Cerebellar nuclear complex (tissue), 1 donor: ENCODE measurements at regions not wholly inside any gene's neighbourhood (a gene's known extent, or its start where the extent isn't known, plus 50 kb on each side); places are given as distances from the start of the nearest gene placed in this dataset.
"Not testable (repeated sequence)": the region's sequence is repeated elsewhere in the genome, so short reads cannot be mapped to it uniquely, and the experiment has no call there.

Experiments used
- DNase-seq, 2 experiments: peaks; one replicate each; lab custom pipeline; 2025; lab: John Stamatoyannopoulos, UW

DNA sequence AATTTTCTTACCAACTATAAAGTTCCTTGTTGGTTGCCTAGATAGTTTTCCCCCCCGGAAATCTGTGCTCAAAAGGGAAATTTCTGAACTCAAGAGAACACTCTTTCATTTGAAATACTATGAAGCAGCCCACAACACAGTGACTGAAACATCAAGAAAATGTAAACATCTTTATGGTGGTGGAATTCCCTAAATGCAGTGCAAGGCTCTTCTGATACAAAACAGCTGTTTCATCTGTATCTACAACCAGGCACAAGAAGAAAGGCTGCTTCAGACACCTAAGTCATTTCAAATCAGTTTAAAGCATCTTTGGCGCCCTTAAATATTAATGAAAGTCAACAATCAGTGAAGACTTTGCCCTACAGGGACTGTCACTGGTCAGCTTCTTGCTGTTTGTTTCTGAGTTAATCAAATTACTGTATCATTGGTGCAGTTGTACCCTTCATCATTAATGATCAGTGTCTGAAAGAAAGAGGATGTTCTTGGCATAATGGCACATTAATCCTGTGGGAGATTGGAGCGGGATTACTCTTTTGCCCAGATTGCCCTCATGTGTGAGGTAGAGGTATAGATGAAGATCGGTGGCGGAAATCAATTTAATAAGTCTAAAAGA is 947.0 kb downstream of the NR2F1-AS1 start:
- DNase-seq = no peak

DNA sequence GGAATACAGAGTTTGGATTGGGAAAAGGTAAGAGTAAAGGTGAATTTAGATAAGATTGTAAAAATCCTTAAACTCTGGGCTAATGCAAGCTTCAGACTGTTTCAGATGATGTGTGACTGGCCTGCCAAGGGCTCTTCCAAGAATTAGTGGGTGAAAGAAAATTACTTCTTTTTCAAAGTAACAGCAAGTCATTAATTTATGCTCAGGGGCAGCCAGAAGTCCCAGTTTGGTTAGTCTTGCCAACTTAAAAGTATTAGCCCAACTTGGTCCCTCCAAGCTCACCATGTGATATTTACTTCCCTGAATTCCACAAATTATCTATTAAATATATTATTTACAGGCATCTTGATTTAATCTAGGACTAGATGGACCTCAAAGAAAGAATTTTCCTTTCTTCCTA is 947.8 kb downstream of the NR2F1-AS1 start:
- no peak for DNase-seq

DNA sequence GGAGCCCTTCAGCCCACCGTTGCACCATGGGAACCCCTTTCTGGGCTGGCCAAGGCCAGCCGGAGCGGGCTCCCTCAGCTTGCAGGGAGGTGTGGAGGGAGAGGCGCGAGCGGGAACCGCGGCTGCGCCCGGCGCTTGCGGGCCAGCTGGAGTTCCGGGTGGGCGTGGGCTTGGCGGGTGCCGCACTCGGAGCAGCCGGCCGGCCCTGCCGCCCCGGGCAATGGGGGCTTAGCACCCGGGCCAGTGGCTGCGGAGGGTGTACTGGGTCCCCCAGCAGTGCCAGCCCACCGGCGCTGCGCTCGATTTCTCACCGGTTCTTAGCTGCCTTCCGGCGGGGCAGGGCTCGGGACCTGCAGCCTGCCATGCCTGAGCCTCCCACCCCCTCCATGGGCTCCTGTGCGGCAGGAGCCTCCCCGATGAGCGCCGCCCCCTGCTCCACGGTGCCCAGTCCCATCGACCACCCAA is 949.8 kb downstream of the NR2F1-AS1 start:
- not testable (repeated sequence) for DNase-seq

DNA sequence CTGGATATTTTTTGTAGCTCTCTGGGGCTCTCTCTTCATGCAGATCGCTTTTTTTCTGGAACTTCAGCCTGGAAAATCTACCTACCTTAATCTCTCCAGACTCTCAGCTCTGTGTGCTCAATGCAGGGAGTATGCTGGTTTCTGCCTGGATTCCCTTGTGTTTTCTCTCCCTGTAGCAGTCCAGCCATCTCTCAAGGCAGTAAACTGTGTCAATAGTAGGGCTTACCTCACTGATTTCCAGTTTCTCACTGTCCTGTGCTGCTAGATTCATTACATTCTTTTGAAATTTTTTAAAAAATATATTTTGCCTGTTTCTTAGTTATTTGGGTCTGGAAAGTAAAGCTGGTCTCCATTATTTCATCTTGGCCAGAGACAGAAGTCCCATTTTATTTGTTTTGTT is 951.4 kb downstream of the NR2F1-AS1 start:
- no peak for DNase-seq

DNA sequence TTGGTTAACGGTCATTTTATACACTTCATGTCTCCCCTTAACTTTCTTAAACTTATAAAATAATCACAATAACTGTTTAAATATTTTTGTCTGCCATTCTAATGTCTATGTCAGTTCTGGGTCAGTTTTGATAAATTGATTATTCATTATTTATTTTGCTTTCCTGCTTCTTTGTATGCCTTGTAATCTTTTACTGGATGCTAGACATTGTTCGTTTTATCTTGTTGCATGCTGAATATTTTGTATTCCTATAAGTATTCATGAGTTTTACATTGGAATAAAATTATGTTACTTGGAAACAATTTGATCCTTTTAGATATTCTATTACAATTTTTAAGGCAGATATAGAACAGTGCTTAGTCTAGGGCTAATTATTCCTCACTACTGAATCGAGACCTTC is 952.0 kb downstream of the NR2F1-AS1 start:
- no peak for DNase-seq

DNA sequence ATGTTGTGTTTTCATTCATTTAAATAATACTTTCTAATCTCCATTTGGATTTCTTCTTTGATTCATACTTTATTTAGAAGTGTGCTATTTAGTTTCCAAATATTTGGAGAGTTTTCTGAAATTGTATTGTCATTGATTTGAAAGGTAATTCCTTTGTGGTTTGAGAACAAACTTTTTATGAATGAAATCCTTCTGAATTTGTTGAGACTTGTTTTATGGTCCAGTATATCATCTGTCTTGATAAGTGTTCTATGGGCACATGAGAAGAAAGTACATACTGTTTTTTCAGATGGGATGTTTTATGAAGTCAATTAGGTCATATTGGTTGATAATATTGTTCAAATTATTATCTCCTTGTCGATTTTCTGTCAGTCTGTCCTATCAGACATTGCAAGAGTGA is 953.8 kb downstream of the NR2F1-AS1 start:
- no peak for DNase-seq

DNA sequence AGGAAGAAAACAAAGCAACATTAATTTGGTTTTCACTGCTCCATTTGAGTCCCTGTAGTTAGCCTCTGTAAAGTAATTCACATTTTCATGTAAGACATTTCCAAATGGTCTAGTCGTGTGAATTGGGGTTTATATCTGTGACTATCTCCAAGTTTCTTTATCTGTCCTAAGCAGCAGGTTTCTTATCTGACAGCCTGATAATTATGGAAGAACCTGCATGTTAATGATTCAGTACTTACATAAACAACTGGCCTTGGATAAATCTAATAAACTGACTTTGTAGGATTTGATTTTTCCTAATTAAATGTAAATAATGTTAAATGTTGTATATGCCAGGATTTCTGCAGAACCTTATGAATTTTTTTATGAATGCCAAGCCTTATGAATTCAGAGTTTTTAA is 964.9 kb downstream of the NR2F1-AS1 start:
- no peak for DNase-seq

DNA sequence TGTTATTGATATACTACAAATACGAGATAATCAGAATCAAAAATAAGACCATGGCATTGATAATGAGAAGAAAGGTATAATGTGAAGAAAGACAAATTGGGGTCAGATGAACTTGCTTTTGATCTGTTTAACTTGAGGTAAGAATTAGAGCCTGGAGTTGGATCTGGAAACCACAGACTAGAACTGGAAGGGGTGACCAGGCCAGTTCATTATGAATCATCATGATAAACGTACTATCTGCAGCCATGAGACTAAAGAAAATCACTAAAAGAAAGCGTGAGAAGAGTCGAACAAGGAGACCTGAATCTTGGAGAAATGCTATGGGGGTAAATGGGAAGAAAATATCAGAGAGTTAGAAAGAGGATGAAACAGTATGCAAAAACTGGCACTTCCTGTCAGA is 967.5 kb downstream of the NR2F1-AS1 start:
- no peak for DNase-seq

DNA sequence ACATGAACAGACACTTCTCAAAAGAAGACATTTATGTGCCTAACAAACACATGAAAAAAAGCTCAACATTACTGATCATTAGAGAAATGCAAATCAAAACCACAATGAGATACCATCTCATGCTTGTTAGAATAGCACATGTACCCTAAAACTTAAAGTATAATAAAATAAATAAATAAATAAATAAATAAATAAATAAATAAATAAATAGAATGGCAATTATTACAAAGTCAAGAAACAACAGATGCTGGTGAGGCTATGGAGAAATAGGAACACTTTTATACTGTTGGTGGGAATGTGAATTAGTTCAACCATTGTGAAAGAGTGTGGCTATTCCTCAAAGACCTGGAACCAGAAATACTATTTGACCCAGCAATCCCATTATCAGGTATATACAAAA is 970.6 kb downstream of the NR2F1-AS1 start:
- not testable (repeated sequence) for DNase-seq

DNA sequence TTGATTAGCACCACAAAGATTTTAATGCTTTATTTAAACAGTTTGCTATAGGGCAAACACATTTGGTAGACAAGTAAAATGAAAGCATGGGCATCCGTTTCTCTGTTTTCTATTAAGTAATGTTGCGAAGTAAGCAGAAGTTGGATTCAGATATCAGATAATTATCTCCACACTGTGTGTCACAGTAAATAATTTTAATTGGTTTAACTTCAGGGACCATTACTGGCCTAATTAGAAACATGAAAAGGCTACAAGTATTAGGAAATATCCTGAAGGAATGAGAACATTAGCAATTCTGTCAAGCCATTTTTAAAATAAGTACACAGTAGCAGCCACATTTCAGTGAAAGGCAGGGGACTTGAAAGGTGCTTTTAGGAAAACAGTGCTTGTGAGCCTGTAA is 975.4 kb downstream of the NR2F1-AS1 start:
- DNase-seq = no peak

DNA sequence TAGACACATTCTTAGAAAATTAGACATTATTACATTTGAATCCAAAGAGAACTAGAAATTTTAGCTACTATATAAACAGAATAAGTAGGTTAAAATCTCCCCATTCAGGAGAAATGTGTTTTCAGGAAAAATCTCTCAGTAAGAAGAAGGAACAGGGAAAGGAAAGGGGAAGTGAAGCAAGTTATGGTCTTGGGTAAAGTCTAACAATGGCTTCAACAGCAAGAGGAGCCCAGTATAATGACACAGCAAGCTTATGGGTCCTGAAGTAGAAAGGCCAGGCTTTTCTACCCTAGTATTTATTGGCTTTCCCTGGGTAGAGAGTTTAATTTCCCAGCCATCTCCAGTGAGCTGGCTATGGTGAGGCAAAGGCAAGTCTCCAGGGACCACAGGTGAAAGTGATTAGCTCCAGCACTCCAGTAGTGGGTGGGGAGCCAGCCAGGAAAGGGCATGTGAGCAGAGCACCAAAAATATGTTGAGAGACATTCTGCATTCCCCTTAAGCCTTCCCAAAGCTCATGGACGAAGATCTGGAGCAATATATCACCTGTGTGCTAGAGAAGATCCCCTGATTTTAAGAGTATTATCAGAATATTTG is 981.7 kb downstream of the NR2F1-AS1 start:
- no peak for DNase-seq

DNA sequence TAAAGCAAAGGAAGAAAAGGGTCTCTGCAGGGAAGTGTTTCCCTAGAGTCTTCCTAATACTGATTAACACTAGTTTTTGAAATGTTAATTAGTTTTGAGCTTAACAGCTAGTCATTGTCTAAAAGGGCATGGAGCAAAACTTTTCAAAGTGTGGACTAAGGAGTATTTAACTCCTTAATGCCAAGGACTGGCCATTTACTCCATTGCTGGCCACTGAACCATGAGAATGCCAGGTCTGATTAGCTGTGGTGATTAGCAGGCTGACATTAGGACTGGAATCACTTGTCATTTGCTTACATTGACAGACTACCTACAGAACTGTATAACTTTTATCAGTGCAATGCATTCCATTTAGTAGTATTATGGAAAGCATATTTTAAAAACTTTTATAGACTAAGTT is 987.0 kb downstream of the NR2F1-AS1 start:
- no peak for DNase-seq

DNA sequence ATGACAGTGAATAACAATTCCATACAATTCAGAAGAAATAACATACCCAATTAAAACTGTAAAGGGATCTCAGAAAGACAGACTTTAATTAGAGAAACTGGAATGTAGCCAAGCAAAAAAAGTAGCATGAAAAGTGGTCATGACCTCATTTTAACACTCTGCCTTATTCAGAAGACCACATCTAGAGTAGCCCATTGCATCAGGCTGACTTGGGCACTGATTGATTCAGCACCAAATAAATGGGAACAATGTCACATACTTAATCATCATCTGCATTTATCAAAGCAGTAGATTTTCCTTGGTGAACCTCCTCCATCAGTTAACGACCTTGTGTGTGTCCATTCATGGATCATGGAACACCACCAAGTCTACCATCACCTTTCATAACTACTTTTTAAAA is 992.1 kb downstream of the NR2F1-AS1 start:
- no peak for DNase-seq

DNA sequence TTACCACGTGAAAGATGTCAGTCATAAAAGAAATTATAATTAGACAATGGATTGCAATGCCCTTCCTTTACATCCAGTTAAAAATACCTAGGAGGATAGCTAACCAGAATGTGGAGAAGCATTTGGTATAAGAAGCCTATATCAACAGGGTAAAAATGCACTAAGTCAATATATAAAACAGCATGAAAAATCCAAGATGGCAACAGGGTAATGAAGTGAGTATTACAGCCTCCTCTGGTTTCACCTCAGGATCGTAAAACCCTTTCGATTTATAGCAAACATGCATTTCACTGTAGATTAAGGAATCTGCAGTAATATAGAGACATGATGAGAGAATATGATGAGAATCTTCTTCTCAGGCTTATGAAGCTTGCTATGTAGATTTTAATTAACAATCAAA is 999.3 kb downstream of the NR2F1-AS1 start:
- no peak for DNase-seq

DNA sequence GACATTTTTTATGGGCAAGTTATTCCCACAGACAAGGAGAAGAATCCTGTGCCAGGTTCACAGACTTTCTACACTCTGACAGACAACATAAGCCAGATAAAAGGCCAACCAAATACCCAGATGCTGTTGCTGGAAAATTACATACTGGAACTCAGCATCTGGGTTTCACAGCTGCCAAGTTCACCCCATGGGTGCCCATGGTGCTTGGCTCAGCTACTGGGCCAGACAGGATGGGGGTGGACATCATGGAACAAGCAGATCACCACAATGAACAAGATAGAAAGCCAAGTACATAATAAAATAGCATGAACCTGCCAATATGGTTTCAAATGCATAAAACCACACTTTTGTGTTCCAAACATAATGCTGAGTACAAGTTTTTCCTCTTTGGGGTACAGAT is 999.8 kb downstream of the NR2F1-AS1 start:
- no peak for DNase-seq

DNA sequence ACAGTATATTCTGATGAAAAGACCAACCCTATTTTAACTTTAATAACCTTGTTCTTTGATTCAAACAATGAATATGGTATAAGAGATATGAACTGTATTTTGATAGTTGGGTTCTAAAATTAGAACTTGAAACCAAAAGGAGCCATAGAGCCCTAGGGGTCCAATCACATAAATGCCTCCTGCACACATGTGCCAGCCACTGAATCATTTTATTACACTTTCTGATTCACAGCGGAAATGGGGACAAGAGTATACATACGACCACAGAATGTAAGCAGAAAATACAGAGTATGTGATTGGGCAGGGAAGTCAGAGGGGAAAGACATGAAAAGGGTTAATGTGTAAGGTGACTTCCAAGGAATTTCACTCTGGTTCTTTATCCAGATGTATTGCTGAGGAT is 1000.2 kb downstream of the NR2F1-AS1 start:
- no peak for DNase-seq

DNA sequence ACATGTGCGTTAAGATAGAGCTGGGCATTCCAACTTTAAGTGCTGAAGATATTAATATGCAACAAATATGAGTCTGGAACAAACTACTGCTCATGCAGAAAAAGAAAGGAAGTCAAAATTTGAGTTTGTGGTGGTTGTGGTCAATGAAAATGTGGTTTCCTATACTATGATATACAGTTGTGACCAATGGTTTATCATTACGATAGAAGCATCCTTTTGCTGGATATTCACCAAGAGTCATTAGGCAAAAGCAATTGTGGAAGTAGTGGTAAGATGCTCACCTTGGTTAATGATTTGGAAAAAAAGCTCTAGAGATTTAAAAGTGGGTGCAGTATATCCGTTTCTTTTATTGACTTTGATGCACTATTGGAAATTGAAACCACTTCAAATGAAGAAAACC is 1007.0 kb downstream of the NR2F1-AS1 start:
- no peak for DNase-seq

DNA sequence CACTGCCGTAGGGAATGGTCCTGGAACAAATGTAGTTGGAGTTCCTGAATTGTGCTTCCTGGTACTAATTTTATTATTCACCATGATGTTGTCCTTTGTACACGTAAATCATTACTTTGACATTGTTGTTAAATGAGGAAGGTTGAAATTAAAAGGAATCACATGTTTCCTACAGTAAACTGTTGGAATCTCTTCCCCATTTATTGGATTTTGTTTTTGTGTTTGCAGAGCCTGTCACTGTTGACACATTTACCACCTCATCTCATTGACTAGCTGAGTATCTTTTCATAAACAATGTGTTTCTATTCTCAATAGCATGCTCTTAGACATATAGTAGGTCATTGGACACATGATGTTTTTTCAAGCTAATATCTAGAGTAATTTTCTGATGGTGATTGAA is 1012.5 kb downstream of the NR2F1-AS1 start:
- DNase-seq = no peak

DNA sequence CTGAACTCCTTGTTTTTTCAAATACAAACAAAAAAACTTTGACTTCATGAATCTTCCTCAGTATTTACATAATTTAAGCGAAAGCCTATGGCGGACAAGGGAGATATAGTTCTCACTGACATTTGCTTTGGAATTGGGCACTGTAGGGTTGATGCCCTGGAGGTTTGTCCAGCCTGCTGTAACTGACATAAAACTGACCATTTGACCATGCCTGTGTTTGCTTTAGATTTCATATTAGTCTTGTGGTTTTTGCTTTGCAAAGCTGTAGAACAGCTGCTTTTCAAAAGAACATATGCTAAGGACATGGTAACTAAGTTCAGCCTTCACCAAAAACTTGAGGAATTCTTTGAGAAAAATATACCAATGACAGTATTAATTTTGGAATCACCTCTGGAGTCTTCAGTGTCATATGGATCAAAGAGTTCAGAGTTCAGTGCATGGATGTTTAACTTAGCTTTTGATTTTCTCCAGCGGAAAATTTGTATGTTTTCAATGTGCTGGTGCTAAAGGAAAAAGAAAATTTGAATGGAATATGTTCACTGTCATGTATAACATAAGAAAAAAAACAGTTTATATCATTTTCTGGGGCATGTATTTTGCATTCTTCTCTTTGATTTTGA is 1013.1 kb downstream of the NR2F1-AS1 start:
- no peak for DNase-seq

DNA sequence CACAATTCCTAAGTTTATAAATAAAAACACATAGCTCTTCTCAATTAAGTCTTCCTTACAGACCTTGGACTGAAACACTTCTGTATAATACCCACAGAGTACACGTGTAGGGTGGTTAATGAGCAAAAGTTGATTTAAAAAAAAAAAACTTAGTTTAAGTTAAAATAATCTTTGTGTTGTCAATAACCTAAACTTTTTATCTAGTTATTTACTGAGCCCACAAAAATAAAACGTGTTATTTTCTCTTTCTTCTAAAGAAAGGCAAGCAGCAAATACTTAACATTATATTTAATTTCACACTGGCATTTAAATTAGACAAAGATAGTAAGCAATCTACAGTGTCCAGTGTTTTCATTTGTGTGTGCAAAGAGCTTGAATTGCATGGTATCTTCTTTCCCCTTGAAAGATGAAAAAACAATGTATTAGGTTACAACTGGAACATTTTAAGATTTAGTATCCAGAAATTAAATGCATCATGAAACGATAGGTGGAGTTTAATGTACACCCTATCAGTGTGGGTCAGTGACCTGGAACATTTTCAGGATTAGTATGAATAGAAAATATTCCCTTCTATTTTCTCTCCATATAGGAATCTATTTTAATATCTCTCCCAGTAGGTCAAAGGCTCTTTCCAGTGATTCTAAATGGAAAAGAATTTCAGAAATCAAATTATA is 1014.8 kb downstream of the NR2F1-AS1 start:
- DNase-seq = no peak

DNA sequence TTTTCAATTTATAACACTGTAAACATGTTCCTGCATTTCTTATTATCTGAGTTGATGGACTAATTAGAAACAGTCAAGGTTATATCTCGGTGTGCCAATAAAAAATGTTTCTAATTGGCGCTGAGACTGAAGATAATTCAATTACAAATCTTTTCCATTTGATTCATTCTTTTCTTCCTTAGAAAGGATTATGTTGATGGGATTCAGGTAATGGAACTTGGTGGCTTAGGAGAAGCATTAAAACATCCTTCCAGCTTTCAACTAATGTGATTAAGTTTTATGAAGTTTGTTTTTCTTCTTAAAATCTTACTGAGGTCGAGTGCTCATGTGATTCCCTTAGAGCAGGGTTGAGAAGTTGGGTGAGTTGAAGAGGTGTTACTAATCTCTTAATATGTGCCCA is 1015.3 kb downstream of the NR2F1-AS1 start:
- DNase-seq = no peak

DNA sequence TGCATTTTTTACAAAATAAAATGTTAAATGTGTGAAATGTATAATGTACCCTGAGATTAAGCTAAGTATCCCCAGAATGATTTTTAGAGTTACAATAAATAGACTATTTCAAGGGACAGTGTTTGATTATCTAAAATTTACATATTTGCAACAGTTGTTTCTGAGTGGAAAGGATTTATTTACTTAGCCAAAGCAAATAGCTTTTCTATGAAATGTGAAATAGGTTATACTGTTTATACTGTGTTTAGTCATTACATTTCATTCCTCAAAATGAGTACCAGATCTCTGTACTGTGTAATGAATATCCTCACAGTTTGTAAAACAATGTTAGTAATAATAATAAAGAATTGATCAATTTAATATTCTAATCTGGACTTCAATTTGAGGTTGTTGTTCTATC is 1019.0 kb downstream of the NR2F1-AS1 start:
- no peak for DNase-seq

DNA sequence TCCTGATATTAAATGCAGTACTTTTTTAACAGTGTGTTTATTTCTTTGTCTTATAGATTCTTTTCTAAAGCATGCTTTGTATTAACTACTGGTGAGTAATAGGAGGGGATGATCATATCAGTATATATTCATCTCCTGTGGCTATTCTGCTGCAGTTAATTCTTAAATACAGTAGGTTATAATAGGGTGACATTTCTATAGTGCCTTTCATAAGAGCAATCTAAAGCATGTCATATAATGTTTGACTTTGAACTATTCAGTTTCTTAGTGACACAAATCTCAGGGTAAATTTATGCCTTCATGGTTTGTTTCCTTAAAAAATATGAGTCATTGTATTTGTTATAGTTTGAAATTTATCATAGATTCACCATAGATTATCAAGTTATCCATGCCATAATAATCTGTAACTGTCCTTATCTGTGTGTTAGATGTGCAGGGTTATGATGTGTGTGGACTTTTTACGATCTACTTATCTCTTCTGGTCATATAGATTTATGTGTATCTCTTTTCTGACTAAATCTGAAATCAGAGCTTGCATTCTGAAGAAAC is 1019.5 kb downstream of the NR2F1-AS1 start:
- no peak for DNase-seq
